GM12873 (cell line): ENCODE measurements at regions not wholly inside any gene's neighbourhood (a gene's known extent, or its start where the extent isn't known, plus 50 kb on each side); places are given as distances from the start of the nearest gene placed in this dataset.

Experiments used
- CTCF ChIP-seq: IDR thresholded peaks from 2 replicates; pipeline ENCODE4 v1.5.1; 2012; ENCODE audit warnings: low read depth, mild to moderate bottlenecking, moderate library complexity, low read length, control low read depth; ENCODE audit not compliant: insufficient read depth; ENCODE audit errors: missing control alignments

- TF ChIP-seq CTCF, result no peak
Observed at GRCh38 chr6:42506070-42506469, 54.3 kb upstream of the TRERF1 start.

- TF ChIP-seq CTCF, result no peak
Observed at GRCh38 chr6:42505385-42505718, 53.6 kb upstream of the TRERF1 start.

- no peak for TF ChIP-seq CTCF
Observed at GRCh38 chr6:42503894-42504293, 52.2 kb upstream of the TRERF1 start.

- TF ChIP-seq CTCF, result no peak
Observed at GRCh38 chr6:42502990-42503389, 51.3 kb upstream of the TRERF1 start.

- TF ChIP-seq CTCF, result no peak
Observed at GRCh38 chr6:42502127-42502526, 50.4 kb upstream of the TRERF1 start.
